ENCODE measurements at regions not wholly inside any gene's neighbourhood (a gene's known extent, or its start where the extent isn't known, plus 50 kb on each side); places are given as distances from the start of the nearest gene placed in this dataset.

DNA sequence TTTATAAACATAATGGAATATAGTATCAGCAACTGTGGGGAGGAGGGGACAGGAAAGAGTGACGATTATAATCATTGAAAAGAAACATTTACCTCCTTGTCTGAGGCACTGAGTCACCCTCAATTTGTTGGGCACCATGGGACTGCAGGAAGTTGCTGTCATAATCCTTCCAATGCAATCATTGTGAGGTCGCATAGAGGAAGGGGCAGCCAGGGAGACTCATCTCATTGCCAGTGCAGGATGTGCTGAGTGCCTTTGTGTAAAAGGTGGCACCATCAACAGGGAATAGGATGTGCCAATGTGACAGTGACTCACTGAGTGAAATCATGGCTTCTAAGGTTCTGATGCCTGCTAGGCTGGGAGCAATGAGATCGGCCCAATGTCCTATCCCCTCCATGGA is 300.4 kb upstream of the ADAMTS9 start:
- DNase-seq, result peak; percentile 5

DNA sequence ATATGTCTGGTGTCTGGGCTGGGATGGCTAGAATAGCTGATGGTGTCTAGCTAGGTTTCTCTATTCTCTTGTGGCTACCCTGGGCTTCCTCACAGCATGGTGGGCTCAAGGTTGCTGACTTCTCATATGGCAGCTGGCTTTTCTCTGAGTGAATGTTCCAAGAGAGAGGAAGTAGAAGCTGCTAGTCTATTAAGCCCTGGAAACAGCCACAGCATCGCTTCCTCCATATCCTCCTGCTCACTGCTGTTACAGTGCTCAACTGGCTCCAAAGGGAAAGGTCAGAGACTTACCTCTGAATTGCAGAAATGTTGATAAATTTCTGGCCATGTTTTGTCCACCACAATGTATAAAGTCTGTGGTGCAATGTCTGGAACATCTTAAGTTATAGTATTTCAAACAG is 299.9 kb upstream of the ADAMTS9 start:
- DNase-seq, result no peak

GRCh38 chr3:64985072-64985471 is 297.3 kb upstream of the ADAMTS9 start:
- no peak for DNase-seq

GRCh38 chr3:64983583-64984359 is 296.0 kb upstream of the ADAMTS9 start:
- DNase-seq, result no peak

GRCh38 chr3:64977308-64978100 is 289.7 kb upstream of the ADAMTS9 start:
- DNase-seq, result no peak

DNA sequence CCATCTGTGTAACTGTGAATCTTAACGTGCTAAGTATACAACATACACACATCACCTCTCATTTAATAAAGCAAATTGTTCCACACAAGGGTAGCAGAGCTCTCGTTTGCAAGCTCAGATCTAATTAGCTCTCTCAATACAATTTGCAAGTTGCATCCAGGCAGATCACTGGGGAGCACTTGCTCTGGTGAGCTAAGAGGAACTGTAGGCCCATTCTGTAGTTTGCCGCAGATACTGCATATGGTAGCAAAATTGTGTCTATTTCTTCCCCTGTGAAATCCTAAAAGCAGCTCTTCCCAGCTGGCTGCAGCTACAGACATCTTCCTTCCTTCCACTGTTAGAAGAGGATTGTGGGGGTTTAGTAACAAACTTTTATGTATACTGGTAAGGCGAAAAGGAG is 288.7 kb upstream of the ADAMTS9 start:
- DNase-seq, result no peak

GRCh38 chr3:64975147-64975546 is 287.3 kb upstream of the ADAMTS9 start:
- no peak for DNase-seq

- no peak for DNase-seq
These were observed 286.6 kb upstream of the ADAMTS9 start for GRCh38 chr3:64974401-64974800.

GRCh38 chr3:64972793-64973192 is 285.0 kb upstream of the ADAMTS9 start:
- DNase-seq, result no peak

GRCh38 chr3:64971602-64972001 is 283.8 kb upstream of the ADAMTS9 start:
- DNase-seq, result no peak

DNA sequence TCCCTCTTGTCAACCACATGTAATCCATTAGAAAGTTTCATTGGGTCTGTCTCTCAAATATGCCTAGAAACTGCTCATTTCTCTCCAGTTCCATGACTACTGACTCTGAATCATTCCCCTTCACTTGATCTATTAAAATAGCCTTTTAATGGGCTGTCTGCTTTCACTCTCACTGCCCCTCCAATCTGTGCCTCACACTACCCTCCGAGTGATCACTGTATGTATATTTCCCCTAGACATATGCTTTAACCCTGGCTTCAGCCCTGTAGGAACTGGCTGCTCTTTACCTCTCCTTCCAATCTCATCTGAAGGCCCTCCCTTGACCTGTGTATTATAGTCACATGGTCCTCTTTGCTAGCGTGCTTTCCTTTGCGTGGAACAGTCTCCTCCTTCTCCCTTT is 282.8 kb upstream of the ADAMTS9 start:
- no peak for DNase-seq

GRCh38 chr3:64961301-64961700 is 273.5 kb upstream of the ADAMTS9 start:
- no peak for DNase-seq

DNA sequence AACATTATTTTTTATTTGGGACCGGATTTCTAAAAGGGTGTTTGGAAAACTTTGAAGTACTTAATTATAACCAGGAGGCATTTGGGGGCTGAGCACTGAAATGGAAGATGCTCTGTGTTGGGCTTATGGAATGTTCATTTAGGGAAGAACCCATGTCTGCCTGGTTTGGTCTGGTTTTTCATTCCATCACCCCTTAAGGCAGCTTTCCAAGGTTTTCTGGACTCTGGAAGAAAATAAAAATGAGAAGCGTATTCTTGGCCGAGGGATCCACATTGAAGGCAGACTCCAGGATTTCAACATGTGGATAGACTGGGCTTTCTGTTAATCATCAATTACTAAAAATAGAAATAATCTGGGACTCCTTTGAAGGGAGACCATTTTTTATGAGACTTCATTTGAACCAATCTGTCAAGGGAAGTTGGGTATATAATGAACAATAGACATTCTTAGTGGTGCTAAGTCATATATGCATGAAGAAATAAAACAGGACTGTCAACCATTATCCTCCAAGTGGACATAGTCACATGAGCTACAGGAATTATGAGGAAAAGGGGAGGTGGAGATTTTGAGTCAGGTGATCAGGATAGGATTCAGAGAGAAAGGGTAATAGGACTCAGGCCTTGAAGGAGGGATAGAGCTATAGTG is 270.5 kb upstream of the ADAMTS9 start:
- DNase-seq, result no peak

DNA sequence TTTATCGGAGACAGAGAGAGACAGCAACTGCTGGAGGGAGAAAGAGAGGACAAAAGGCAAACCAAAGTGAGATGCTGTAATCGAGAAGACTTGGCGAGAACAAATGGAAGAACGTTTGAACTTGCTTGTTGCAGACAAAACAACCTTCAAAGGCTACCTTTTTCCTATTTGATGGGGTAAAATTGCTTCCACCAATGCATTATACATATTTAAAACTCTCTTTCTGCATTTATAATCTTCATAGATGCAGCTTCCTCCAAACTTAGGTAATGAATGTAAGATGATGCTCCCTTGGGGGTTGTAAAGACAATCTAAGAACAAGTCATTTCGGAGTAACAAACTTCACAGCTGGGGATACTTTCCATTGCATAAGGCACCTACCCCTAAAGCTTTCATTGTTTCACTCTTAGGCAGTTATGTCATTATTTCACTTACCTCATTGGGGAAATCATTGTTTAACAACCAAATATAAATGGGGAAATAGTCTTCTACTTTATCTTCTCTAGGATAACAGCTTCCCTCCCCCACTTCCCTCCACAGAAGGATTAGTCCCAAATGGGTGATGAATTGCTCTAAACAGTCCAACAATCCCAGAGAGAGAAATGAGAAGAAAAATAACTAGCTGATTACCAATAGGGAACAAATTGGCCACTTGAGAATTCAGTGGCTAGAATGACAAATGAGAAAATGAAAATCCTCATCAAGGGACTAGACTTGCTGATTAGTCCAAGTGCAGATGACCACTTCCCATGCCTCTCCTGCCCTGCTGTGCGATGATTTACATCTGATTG is 269.8 kb upstream of the ADAMTS9 start:
- DNase-seq, result no peak

DNA sequence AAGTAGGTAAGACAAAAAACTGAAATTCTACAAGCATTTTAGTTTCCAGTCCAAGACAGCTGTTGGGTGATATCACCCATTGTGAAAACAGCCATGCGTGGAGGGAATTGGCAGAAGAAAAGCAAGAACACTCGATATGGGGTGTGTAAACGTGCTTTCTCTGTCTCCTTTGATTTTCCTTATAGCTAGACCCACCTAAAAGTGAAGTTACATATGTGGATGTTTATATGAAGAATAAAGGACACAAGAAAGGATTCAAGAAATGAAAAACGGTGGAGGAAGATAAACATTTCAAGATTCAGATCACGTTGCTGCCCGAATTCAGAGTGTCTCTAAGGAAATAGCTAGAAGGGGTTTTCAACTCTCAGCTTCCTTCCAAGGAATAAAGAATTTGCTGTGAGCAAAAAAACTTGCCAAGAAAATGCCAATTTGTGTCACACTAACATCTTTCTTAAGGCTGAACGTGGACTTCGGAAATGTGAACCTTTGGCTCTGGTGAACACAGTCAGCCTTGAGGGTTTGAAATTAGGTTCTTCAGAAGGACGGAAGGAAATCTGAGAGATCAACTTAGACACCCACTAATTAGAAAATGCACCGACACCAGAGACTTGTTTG is 269.0 kb upstream of the ADAMTS9 start:
- no peak for DNase-seq

DNA sequence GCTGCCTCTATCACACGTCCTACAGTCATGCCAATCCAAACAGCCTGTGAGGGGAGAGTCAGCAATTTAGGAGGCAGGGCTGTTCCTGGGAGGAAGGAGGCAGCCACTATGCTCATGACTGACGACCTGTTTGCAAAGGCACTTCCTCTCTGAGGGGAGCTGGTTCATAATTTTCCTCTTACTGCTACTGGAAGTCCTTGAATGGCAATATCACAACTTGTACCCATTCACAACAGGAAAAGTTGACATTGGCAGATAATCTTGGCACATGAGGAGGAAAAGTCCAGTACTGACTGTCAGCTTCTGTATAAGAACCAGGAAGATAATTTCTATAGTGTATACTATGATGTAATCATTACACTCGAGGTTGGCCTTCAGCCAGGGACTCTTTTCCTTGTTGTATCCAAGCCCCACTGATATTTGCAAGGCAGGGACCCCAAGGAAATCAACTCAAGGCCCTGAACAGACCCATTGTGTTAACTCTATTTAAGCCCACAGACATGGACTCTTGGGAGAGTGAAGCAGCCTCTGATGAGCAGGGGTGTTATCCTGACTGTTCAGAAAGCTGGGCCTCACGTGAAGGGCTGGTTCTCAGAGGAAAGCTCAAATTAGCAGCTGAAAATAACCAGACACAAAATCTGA is 267.3 kb upstream of the ADAMTS9 start:
- DNase-seq, result peak; percentile 4

DNA sequence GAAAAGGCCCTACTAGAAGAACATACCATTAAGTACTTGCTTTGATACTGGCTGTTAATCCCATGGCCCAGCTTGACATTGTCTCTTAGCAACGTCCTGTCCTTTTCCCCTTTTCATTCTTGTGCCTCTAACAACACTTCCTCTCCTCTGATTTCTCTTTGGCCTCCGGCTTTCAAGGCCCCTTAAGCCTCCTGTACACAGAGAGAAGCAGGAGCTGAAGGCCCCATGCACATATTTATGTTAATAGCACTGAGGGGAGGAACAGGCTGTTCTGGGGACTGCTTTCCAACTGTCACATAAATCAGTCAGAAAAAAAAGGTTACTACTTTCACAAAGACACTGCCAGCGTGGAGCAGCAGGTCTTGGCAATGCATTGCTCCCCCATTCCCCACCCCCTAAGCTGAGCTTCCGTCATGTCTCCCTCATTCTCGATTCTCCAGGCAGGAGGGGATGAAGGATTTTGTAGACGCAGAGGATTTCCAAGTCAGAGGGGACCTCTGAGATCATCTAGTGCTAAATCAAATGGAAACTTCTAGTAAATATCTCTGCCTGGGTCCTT is 257.4 kb upstream of the ADAMTS9 start:
- DNase-seq, result peak; percentile 9

GRCh38 chr3:64943866-64944265 is 256.1 kb upstream of the ADAMTS9 start:
- DNase-seq, result no peak

DNA sequence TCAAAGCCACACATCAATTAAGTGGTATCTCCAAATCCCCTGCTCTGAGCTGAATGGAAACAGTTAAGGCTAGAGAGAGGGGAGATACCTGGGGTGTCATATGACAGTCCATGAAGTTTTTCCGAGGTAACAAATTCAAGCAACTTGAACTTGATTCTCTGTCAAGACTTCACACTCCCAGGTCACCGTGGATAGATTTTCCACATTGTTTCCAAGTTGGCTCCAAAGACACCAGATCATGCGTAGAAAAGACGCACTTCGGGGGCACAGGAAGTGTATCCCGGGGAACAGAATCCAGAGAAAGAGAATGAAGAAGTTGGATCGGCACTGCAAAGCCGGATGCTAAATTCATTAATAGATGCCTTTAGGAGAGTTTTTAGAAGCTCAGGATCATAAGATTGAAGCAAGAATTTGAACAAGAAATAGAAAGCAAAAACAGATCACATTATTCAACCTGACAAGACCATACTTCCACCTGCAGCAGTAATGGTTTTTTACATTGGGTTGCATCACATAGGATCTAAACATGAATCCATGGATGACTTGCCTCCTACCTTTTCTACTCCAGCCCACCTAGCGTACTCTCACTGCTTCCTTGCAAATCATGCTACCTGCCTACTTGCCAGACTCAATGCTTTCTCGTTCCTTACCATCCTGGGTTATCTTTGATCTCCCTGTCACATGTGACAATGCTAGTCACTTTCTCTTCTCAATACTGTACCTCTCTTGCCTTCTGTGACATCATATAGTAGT is 253.0 kb upstream of the ADAMTS9 start:
- no peak for DNase-seq

DNA sequence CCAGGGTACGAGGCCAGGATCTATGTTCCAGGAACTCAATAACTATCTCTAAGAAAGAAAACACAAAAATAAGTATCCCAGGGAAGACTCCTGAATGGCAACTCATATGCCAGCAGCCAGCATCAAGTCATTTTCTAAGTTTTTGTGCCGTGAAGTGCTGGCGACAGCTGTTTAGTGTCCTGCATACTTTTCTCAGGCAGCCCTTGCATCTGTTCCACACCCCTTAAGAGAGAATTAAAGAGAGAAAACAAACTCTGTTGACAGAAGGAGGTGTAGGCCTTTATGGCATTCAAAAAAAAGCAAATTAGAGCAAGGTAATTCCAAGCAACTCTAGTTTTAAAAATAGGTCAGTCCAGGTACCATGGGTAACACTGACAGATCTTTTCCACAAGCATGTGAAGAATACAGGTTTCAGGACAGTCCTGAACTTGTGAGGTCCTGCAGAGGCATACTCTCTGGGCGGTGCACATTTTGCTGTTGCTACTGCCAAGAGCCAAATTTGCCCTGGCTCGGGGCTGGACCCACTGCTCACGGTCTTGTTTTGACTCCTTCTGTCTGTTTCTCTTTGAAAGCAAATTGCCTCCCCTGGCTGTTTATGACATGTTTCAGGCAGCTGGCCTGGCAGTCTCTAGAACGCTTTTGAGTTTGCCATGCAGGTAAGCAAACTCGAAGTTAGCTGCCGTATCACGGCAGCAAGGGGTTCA is 252.1 kb upstream of the ADAMTS9 start:
- DNase-seq, result no peak

Data from DMS153 (cell line).